ENCODE measurements at regions not wholly inside any gene's neighbourhood (a gene's known extent, or its start where the extent isn't known, plus 50 kb on each side); places are given as distances from the start of the nearest gene placed in this dataset.

- H3K9me3 ChIP-seq: no peaks in the 10 kb centered on the region
- DNase-seq (ENCODE audit: low spot score): no peak
- no peak overlapping the region for H3K27ac ChIP-seq
- H3K36me3 ChIP-seq: no peaks in the 10 kb centered on the region
- no peaks in the 10 kb centered on the region for H3K4me1 ChIP-seq (ENCODE audit: control insufficient read depth in 1 of 2, low read depth in 2 of 2)
- ATAC-seq (ENCODE audit: insufficient number of reproducible peaks, low FRiP score, low read depth): no peak
- no peaks in the 10 kb centered on the region for H3K27me3 ChIP-seq (replicated peaks; ENCODE audit: insufficient read depth)
- no peak for TF ChIP-seq CTCF (IDR thresholded peaks at IDR 0.05)
- H3K4me3 ChIP-seq: no peak overlapping the region
Measured at GRCh38 chr5:30106596-30106995, 1086.9 kb upstream of the CDH6 start.

GRCh38 chr5:30104872-30105596, 1088.5 kb upstream of the CDH6 start:
- H3K27ac ChIP-seq: no peak overlapping the region
- no peaks in the 10 kb centered on the region for H3K9me3 ChIP-seq
- DNase-seq (ENCODE audit: low spot score) (no peak), ATAC-seq (ENCODE audit: insufficient number of reproducible peaks, low FRiP score, low read depth) (no peak)
- no peaks in the 10 kb centered on the region for H3K4me1 ChIP-seq (ENCODE audit: control insufficient read depth in 1 of 2, low read depth in 2 of 2)
- H3K27me3 ChIP-seq (replicated peaks; ENCODE audit: insufficient read depth): no peaks in the 10 kb centered on the region
- no peak for TF ChIP-seq CTCF (IDR thresholded peaks at IDR 0.05)
- H3K4me3 ChIP-seq: no peak overlapping the region
- no peaks in the 10 kb centered on the region for H3K36me3 ChIP-seq

GRCh38 chr5:30103452-30104202, 1089.9 kb upstream of the CDH6 start:
- DNase-seq (ENCODE audit: low spot score): no peak
- Histone ChIP-seq H3K9me3 (no peaks in the 10 kb centered on the region), H3K4me1 (ENCODE audit: control insufficient read depth in 1 of 2, low read depth in 2 of 2) (no peaks in the 10 kb centered on the region), H3K27me3 (replicated peaks; ENCODE audit: insufficient read depth) (peaks cover 4% of the 10 kb centered on the region), H3K27ac (no peak overlapping the region), H3K4me3 (no peak overlapping the region), H3K36me3 (no peaks in the 10 kb centered on the region)
- TF ChIP-seq CTCF (IDR thresholded peaks at IDR 0.05): no peak
- no peak for ATAC-seq (ENCODE audit: insufficient number of reproducible peaks, low FRiP score, low read depth)

- DNase-seq (ENCODE audit: low spot score) (no peak), ATAC-seq (ENCODE audit: insufficient number of reproducible peaks, low FRiP score, low read depth) (no peak)
- no peak for TF ChIP-seq CTCF (IDR thresholded peaks at IDR 0.05)
- no peaks in the 10 kb centered on the region for H3K4me1 ChIP-seq (ENCODE audit: control insufficient read depth in 1 of 2, low read depth in 2 of 2)
- no peaks in the 10 kb centered on the region for H3K9me3 ChIP-seq
- no peak overlapping the region for H3K4me3 ChIP-seq
- H3K27ac ChIP-seq: no peak overlapping the region
- no peaks in the 10 kb centered on the region for H3K36me3 ChIP-seq
- peaks cover 4% of the 10 kb centered on the region for H3K27me3 ChIP-seq (replicated peaks; ENCODE audit: insufficient read depth)
Measured at GRCh38 chr5:30103052-30103451, 1090.4 kb upstream of the CDH6 start.

GRCh38 chr5:30102185-30102584, 1091.3 kb upstream of the CDH6 start:
- no peak for TF ChIP-seq CTCF (IDR thresholded peaks at IDR 0.05)
- peaks cover 4% of the 10 kb centered on the region for H3K27me3 ChIP-seq (replicated peaks; ENCODE audit: insufficient read depth)
- no peak overlapping the region for H3K27ac ChIP-seq
- ATAC-seq (ENCODE audit: insufficient number of reproducible peaks, low FRiP score, low read depth) (no peak), DNase-seq (ENCODE audit: low spot score) (no peak)
- no peaks in the 10 kb centered on the region for H3K36me3 ChIP-seq
- H3K4me1 ChIP-seq (ENCODE audit: control insufficient read depth in 1 of 2, low read depth in 2 of 2): no peaks in the 10 kb centered on the region
- H3K9me3 ChIP-seq: no peaks in the 10 kb centered on the region
- no peak overlapping the region for H3K4me3 ChIP-seq
